ENCODE measurements at regions not wholly inside any gene's neighbourhood (a gene's known extent, or its start where the extent isn't known, plus 50 kb on each side); places are given as distances from the start of the nearest gene placed in this dataset.
"Not testable (repeated sequence)": the region's sequence is repeated elsewhere in the genome, so short reads cannot be mapped to it uniquely, and the experiment has no call there.

GRCh38 chr21:33998402-33998801 lies 75.0 kb upstream of the MRPS6 start:
- DNase-seq (no peak), ATAC-seq (no peak)
- Histone ChIP-seq H3K27ac (no peak overlapping the region), H3K4me3 (no peak overlapping the region), H3K9me3 (no peaks in the 10 kb centered on the region), H3K27me3 (no peaks in the 10 kb centered on the region), H3K36me3 (no peaks in the 10 kb centered on the region), H3K4me1 (no peaks in the 10 kb centered on the region)
- 86% methylated on average over 1 of the region's 1 CpG for WGBS (ENCODE audit: insufficient coverage, low coverage, low lambda C conversion rate, missing lambda C conversion rate)
- no peak for TF ChIP-seq CTCF (IDR thresholded peaks at IDR 0.05)
- TF ChIP-seq POLR2A (IDR thresholded peaks at IDR 0.05), result no peak
- intact Hi-C loops (cut with DNase I), result no loop called here

- Histone ChIP-seq H3K4me1 (no peaks in the 10 kb centered on the region), H3K27ac (no peak overlapping the region), H3K9me3 (no peaks in the 10 kb centered on the region), H3K27me3 (no peaks in the 10 kb centered on the region), H3K36me3 (no peaks in the 10 kb centered on the region), H3K4me3 (no peak overlapping the region)
- peak in 2 of 4 donors; percentile 27 to 38 for ATAC-seq
- intact Hi-C loops (cut with DNase I), result no loop called here
- DNase-seq, result no peak
- TF ChIP-seq CTCF (IDR thresholded peaks at IDR 0.05) (peak in 1 of 4 donors; percentile 4), POLR2A (IDR thresholded peaks at IDR 0.05) (no peak)
These were observed 75.9 kb upstream of the MRPS6 start for GRCh38 chr21:33997436-33997835.

GRCh38 chr21:33994373-33994772 lies 78.8 kb upstream of the ATP5PO start:
- H3K27ac ChIP-seq, result no peak overlapping the region
- 79% methylated on average over 5 of the region's 5 CpGs for WGBS (ENCODE audit: insufficient coverage, low coverage, low lambda C conversion rate, missing lambda C conversion rate)
- H3K27me3 ChIP-seq, result no peaks in the 10 kb centered on the region
- intact Hi-C loops (cut with DNase I), result no loop called here
- H3K36me3 ChIP-seq, result no peaks in the 10 kb centered on the region
- H3K4me3 ChIP-seq, result no peak overlapping the region
- TF ChIP-seq POLR2A (IDR thresholded peaks at IDR 0.05), result no peak
- TF ChIP-seq CTCF (IDR thresholded peaks at IDR 0.05), result no peak
- ATAC-seq (no peak), DNase-seq (no peak)
- H3K9me3 ChIP-seq, result no peaks in the 10 kb centered on the region
- H3K4me1 ChIP-seq, result no peaks in the 10 kb centered on the region

GRCh38 chr21:33993286-33994231 lies 78.0 kb upstream of the ATP5PO start:
- no peaks in the 10 kb centered on the region for H3K36me3 ChIP-seq
- ATAC-seq (peak; percentile 32 to 53 (median 38)), DNase-seq (no peak)
- intact Hi-C loops (cut with DNase I), result no loop called here
- H3K27ac ChIP-seq, result no peak overlapping the region
- TF ChIP-seq POLR2A (IDR thresholded peaks at IDR 0.05) (no peak), CTCF (IDR thresholded peaks at IDR 0.05) (no peak)
- no peaks in the 10 kb centered on the region for H3K27me3 ChIP-seq
- H3K4me3 ChIP-seq, result no peak overlapping the region
- H3K4me1 ChIP-seq, result no peaks in the 10 kb centered on the region
- WGBS (ENCODE audit: insufficient coverage, low coverage, low lambda C conversion rate, missing lambda C conversion rate), result 54% methylated on average over 9 of the region's 12 CpGs
- H3K9me3 ChIP-seq, result no peaks in the 10 kb centered on the region

- ATAC-seq; H3K36me3 ChIP-seq; H3K27ac ChIP-seq; H3K4me3 ChIP-seq; intact Hi-C loops (cut with DNase I); H3K27me3 ChIP-seq; DNase-seq; H3K9me3 ChIP-seq; H3K4me1 ChIP-seq: not testable (repeated sequence)
- 61% methylated on average over 2 of the region's 2 CpGs for whole genome bisulfite sequencing (ENCODE audit: insufficient coverage, low coverage, low lambda C conversion rate, missing lambda C conversion rate)
These were observed 76.8 kb upstream of the ATP5PO start for GRCh38 chr21:33992412-33992811.

Data from right lobe of liver (tissue), 6 donors.